Stimulated activated CD4-positive, alpha-beta T cell treated with anti-CD3 and anti-CD28 coated beads, Interleukin-4, amount 100 ng/mL, for 24 hours (primary cell): ENCODE measurements at regions not wholly inside any gene's neighbourhood (a gene's known extent, or its start where the extent isn't known, plus 50 kb on each side); places are given as distances from the start of the nearest gene placed in this dataset.

Experiments used
- DNase-seq: peaks from one replicate; pipeline ENCODE4 v3.0.0-alpha.2; 2020

GRCh38 chr4:3832536-3833220 lies 66.5 kb downstream of the ADRA2C start:
- no peak for DNase-seq

DNA sequence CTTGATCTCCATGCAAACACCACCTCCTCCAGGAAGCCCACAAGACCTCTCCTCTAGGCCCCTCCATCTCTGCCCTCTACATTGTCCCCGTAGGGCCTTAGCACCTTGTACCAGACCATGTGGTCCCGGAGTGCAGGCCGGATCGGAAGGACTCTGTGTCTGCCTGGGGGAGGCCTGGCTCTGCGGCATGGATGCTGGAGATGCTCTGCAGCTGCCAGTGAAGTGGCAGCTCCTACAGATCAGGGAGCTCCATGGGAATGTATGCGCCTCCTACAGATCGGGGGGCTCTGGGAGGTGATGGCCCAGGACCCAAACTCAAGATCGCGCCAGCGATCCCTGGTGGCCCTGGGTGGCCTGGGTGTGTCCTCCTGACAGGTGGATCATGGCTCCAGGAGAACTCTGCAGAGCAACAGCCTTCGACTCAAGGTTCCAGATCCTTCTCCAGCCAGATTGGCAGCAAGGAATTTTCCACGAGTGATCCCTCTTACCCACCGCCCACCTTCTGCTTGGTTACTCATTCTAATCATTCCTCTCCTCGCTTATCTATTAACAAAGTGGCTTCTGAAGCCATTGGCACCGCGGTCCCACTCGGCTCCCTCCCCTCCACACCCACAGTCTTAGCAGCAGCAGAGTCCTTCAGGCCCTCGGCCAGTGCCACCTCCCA lies 67.3 kb downstream of the ADRA2C start:
- no peak for DNase-seq

- DNase-seq, result no peak
Observed at GRCh38 chr4:3834186-3834662, 68.0 kb downstream of the ADRA2C start.

DNA sequence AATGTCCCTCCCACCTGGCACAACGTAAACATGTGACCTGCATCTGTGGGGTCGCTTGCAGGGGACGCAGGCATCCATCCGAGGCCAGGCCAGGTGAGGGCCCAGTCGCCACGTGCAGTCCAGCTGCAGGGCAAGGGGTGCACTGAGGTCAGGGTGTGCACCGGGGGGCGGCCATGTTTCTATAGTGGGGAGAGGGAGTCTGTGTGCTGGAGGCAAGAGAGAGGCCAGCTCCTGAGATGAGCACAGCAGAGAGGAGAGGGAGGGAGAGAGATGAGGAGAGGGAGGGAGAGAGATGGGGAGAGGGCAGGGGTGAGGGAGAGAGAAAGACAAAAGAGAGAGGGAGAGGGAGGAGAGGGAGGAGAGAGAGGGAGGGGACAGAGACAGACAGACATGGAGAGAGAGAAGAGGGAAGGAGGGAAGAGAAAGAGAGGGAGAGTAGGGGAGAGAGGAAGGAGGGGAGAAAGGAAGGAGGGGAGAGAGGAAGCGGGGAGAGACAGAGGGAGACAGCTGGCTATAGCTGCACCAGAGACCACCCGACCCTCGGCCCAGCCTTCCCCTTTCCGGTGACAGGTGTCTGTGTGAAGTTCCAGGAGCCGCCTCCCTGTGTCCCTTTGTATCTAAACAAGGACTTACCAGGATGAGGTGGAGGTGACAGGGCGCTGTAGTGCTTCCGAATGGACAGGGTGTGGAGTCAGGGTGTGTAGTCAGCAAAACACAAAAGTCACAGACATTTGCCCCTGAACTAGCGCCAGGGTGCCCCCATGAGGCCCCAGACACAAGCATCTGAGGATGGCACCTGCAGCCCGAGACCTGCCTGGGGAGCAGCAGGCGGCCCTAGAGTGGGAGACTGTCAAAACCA lies 68.7 kb downstream of the ADRA2C start:
- DNase-seq, result no peak

- DNase-seq, result no peak
Observed at GRCh38 chr4:3835527-3836405, 69.6 kb downstream of the ADRA2C start.

- DNase-seq, result no peak
Observed at GRCh38 chr4:3836406-3836755, 70.2 kb downstream of the ADRA2C start.

- DNase-seq, result no peak
Observed at GRCh38 chr4:3836756-3837601, 70.8 kb downstream of the ADRA2C start.

GRCh38 chr4:3838437-3839380 lies 72.5 kb downstream of the ADRA2C start:
- no peak for DNase-seq

DNA sequence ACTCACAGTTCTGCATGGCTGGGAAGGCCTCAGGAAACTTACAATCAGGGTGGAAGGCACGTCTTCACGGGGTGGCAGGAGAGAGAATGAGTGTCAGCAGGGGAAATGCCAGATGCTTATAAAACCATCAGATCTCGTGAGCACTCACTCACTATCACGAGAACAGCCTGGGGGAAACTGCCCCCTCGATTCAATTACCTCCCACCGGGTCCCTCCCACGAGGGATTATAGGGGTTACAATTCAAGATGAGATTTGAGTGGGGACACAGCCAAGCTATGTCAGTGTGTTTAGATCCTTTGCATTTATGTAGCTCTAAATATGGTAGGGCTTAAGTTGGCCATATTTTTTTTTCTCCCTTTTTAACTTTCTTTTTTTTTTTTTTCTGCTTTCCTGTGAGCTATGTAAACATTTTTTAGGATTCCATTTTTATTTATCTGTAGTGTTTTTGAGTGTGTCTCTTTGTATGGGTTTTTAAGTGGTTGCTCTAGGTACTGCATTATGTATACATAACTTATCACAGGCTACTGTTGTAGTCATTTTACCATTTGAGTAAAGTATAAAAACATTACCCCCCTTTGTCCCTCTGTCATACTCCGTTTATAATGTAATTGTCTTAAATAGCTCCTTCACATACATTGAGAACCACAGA lies 79.0 kb downstream of the ADRA2C start:
- DNase-seq, result no peak

GRCh38 chr4:3845744-3846429 lies 79.7 kb downstream of the ADRA2C start:
- DNase-seq, result no peak

DNA sequence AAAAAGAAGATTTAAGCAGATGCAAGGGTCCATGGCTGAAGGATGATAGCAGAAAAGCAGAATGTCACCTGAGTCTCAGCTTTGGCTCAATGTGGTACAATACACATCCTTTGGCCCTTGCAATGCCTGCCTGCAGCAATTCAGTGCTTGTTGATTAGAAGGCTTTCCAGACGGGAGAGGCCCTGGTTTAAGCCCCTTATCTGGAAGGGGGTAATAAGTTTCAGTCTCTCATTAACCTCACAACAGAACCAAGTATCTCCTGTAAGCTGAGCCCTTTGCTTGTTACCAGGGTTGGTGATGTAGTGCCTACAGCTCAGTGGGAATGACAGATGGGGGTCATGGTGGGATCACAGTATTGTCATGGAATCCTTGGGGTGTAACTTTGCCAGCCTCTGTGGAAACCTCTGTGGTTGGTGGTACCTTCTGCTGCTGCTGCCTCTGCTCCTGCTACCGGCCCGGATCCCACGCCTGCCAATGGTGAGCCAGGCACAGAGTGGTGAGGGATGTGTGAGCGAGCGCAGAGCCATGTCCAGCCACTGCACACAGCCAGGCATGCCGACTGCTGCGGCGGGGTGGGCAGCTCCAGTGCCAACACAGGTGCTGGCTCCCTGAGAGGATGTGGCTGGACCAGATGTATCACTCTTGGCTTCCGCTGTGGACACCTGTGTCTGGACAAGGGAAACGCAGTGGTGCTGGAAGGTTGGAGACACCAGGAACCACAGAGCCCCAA lies 81.2 kb downstream of the ADRA2C start:
- DNase-seq, result no peak

GRCh38 chr4:3848323-3848722 lies 82.1 kb downstream of the ADRA2C start:
- DNase-seq, result no peak

DNA sequence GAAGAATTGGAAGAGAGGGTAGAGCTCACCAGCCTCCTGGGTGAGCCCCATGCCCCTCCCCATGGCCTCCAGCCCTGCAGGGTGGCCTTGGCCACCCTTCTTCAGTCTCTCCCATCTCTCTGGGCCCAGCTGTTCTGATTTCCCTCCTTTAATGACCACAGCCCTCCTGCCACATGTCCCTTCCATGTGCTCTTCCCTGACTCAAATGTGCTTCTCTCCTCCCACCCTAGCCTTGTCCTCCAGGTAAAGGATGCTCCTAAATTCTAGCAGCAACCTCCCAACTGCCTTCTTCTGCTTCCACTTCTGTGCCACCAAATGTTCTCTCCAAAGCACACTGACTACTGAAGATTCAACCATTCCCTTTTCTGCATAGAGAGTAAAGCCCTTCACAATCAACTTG lies 83.0 kb downstream of the ADRA2C start:
- DNase-seq, result no peak

DNA sequence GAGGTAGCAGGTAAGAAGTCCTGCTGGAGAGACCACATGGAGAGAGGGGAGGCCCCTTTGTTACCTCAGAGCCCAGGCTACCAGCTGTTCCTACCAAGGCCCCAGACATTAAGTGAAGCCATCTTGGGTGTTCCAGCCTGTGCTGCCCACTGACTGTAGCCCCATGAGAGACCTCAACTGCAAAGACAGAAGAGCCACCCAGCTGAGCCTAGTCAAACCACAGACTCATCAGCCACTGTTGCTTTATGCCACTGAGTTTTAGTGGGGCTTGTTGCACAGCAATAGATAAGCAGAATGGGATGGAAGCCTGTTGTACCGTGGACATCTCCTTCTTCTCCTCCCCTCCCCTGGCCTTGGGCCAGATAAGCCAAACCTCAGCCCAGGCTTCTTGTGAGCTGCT lies 83.9 kb downstream of the ADRA2C start:
- no peak for DNase-seq

- DNase-seq, result no peak
Observed at GRCh38 chr4:3851211-3851610, 85.0 kb downstream of the ADRA2C start.

DNA sequence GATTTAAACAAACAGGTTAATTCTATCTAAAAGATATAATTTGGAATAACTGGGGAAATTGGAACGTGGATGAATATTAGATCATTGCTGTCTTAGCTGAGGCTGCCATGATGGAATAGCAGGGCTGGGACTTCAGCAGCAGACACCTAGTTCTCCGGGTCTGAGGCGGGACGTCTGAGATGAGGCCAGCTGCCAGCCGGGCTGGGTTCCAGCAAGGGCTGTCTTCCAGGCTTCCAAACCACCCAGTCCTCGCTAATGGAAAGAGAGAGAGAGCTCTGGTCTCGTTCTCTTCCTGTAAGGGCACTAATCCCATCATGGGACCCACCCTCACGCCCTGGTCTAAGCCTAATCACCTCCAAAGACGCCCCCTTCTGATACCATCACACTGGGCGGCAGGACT lies 85.7 kb downstream of the ADRA2C start:
- DNase-seq, result no peak

- no peak for DNase-seq
Observed at GRCh38 chr4:3852309-3852708, 86.1 kb downstream of the ADRA2C start.

DNA sequence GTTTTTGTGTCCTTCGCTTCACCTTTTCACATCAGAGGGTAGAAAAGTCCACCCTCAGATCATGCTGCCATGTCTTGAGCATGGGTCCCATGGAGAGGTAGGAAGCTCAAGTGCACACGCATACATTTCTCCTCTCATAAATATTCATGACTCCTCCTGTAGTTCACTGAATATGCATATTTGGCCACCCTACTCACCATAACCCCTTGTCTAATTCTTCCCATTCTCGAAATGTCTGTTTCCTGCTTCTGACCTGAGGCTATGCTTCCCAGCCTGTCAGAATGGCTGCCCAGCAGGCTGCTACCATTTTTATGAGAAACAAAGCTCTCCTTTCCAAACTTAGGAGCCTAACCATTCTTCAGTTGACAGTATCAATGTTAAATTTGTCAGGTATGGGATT lies 86.5 kb downstream of the ADRA2C start:
- no peak for DNase-seq
